IPS-15b (cell line): ENCODE measurements at regions not wholly inside any gene's neighbourhood (a gene's known extent, or its start where the extent isn't known, plus 50 kb on each side); places are given as distances from the start of the nearest gene placed in this dataset.
"Not testable (repeated sequence)": the region's sequence is repeated elsewhere in the genome, so short reads cannot be mapped to it uniquely, and the experiment has no call there.

Experiments
- H3K27me3 ChIP-seq: one replicate; pipeline ENCODE4 v1.6.1; 2013; ENCODE audit warnings: low read length; ENCODE audit not compliant: control insufficient read depth, insufficient read depth
- H3K36me3 ChIP-seq: one replicate; pipeline ENCODE4 v1.6.1; 2013; ENCODE audit warnings: low read length; ENCODE audit not compliant: control insufficient read depth, insufficient read depth
- H3K4me1 ChIP-seq: one replicate; pipeline ENCODE4 v1.6.1; 2013; ENCODE audit warnings: mild to moderate bottlenecking, low read length; ENCODE audit not compliant: control insufficient read depth, insufficient read depth
- H3K4me3 ChIP-seq: one replicate; pipeline ENCODE4 v1.5.1; 2013; ENCODE audit warnings: low read depth, low read length
- H3K9ac ChIP-seq: one replicate; pipeline ENCODE4 v1.6.1; 2013; ENCODE audit warnings: low read depth, mild to moderate bottlenecking, low read length
- H3K9me3 ChIP-seq: one replicate; pipeline ENCODE4 v1.6.1; 2013; ENCODE audit warnings: mild to moderate bottlenecking, low read length; ENCODE audit not compliant: control insufficient read depth, insufficient read depth

DNA sequence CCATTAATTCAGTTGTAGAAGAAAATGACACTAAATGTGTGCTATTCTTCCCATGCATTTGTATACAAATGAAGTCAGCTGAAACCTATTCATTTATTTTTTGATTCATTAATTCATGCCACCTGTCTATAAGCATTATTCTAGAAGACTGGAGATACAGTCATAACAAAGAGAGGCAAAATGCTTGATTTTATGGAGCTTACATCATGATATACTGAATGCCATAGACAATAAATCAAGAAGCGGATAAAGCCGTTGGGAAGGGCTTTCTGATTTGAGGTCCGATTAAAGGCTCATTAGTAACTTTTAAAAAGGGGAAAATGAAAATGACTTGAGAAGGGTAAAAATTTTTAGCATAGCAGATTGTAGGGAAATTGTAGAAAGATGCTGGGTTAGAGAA, 494.9 kb downstream of the RERGL start:
- Histone ChIP-seq H3K4me3 (no peak overlapping the region), H3K4me1 (no peaks in the 10 kb centered on the region), H3K9me3 (no peaks in the 10 kb centered on the region), H3K27me3 (no peaks in the 10 kb centered on the region), H3K9ac (no peak overlapping the region), H3K36me3 (no peaks in the 10 kb centered on the region)

DNA sequence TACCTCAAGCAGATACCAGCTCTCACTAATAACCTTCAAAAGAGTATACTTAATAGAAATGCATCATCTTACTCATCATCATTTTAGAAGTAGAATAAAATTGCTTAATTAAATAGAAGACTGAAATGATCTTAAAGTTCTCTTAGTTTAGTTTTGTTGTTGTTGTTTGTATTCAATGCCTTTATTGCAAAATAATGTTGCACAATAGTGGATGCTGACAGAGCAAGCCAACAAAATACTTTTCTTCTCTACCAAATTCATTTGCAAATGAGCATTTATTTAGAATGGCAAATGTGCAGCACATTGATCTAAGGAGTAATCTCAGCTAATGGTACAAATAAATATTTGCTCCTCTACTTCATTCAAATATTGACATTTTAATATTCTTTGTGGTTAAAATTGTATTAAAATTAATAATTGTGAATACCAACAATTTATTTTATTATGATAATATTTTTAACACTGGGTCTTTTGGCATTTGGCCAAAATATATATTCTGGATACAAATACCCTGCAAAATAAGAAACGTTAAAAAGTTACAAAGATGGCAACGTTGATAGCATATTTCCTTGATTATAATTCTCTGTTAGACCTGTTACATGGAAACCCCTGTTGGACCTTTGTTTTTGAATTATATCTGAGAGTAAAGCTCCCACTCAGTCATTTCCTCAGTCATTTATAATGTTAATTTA, 496.1 kb downstream of the RERGL start:
- H3K4me3 ChIP-seq = no peak overlapping the region
- H3K4me1 ChIP-seq = no peaks in the 10 kb centered on the region
- H3K27me3 ChIP-seq = no peaks in the 10 kb centered on the region
- H3K9me3 ChIP-seq = no peaks in the 10 kb centered on the region
- H3K36me3 ChIP-seq = no peaks in the 10 kb centered on the region
- no peak overlapping the region for H3K9ac ChIP-seq

DNA sequence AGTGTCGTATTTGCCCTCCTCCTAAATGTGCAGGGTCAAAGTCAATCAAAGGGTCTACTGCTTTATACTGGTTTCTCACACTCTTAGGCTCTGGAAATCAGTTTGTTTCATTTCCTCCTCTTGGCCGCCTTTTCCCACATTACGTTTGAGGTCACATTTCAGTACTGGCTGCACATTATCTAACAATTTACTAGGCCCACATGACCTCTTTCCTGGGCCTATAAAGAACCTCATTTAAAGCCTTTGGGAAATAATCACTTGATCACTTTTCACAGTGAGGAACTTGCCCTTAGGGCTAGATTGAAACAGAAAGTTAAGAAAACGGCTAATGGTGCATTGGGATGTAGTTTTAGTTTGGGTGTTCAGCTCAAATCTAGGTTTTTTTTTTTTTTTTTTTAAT, 497.5 kb downstream of the RERGL start:
- no peak overlapping the region for H3K9ac ChIP-seq
- H3K9me3 ChIP-seq = no peaks in the 10 kb centered on the region
- H3K4me3 ChIP-seq = no peak overlapping the region
- no peaks in the 10 kb centered on the region for H3K27me3 ChIP-seq
- no peaks in the 10 kb centered on the region for H3K36me3 ChIP-seq
- no peaks in the 10 kb centered on the region for H3K4me1 ChIP-seq

DNA sequence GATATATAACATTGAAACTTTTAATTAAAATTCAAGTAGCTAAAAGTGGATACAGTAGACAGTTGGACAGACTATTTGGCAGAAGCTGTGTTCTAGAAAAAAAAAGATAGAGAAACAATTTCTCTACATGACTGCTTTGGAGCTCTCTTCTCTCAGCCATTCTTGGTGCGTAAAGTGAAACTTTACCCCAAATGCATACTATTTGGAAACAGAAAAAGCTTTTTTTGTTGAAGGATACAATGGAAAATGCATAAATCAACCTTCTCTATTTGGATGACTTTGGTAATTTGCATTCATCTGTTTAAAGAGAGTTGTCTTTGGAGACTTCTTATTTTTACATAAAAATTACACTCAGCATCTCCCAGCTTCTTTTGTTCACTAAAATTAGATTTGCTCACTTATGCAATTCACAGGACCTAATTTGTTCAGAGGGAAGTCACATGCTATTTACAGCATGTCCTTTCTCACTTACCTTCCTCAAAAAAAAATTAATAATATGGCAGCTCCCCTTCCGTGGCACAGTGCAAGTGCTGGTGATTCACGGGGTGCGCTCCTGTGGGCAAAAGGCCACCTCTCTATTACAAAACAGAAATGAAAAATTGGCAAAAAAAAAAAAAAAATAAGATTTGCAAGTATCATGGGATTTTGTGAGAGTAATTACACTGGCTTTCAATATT, 498.9 kb downstream of the RERGL start:
- Histone ChIP-seq H3K9ac (no peak overlapping the region), H3K4me1 (no peaks in the 10 kb centered on the region), H3K9me3 (no peaks in the 10 kb centered on the region), H3K4me3 (no peak overlapping the region), H3K36me3 (no peaks in the 10 kb centered on the region), H3K27me3 (no peaks in the 10 kb centered on the region)

DNA sequence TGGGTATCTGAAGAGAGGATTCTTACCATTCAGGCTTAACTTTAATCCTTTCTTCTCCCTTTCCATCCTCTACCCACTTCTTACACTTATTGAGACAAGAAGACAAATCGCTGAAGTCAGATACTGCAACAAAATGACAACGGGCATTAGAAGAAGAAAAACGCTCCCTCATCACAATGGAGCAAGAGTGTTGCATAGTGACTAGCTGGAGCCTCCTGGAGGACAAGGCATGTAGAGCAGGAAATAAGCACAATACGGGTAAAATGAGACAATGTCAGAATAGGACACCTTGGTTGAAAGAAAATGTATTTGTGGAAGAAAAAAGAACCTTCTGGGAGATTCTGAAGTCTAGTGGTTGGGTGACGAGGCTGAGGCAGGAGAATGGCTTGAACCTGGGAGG, 501.0 kb downstream of the RERGL start:
- H3K4me3 ChIP-seq = no peak overlapping the region
- no peaks in the 10 kb centered on the region for H3K4me1 ChIP-seq
- H3K9me3 ChIP-seq = no peaks in the 10 kb centered on the region
- no peaks in the 10 kb centered on the region for H3K36me3 ChIP-seq
- no peaks in the 10 kb centered on the region for H3K27me3 ChIP-seq
- no peak overlapping the region for H3K9ac ChIP-seq

DNA sequence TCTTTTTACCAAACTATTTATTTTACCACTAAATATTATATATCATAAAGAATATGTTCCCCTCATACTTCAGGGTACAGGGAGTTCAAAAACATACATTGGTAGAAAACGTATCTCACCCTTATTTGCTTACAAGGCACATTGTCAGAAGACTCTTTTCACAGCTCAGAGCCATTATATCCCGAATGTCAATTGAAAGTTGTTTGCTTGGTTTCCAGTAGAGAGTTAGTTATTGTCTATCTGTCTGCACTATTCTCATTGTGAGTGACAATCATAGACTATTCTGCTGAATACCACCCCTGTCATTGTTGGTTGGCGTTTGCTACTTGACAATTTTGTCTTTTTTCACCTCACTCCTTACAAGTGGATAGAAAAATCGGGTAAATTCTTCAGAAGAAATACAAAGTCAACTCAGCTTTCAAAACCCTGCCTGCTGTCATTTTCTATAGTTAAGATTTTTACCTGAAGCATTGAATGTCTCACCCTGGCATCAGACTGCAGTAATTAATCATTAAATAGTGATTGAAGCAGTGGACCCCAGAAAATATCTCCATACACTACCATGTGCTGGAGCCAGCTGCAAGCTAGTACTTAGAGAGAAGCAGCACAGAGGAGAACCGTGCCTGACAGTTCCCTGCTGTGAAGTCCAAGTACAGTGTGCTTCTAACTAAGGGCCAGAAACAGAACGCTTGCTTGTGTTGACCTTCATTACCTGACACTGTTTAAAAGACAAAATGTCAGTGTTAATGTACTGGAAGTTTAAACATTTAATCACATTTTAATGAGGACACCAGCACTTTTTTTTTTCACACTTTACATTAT, 510.6 kb downstream of the RERGL start:
- Histone ChIP-seq H3K9me3 (no peaks in the 10 kb centered on the region), H3K36me3 (no peaks in the 10 kb centered on the region), H3K9ac (no peak overlapping the region), H3K27me3 (no peaks in the 10 kb centered on the region), H3K4me3 (no peak overlapping the region), H3K4me1 (peaks cover 2% of the 10 kb centered on the region)

DNA sequence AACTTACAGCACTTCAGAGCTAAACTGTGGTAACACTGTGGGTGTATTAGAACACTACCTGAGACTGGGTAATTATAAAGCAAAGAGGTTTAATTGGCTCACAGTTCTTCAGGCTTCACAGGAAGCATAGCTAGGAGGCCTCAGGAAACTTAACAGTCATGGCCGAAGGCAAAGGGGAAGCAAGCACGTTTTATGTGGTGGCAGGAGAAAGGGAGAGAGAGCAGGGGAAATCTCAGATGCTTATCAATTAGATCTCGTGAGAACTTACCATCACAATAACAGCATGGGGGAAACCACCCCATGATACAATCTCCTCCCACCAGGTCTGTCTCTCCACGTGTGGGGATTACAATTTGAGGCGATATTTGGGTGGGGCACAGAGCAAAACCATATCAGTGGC, 512.6 kb downstream of the RERGL start:
- no peak overlapping the region for H3K9ac ChIP-seq
- H3K27me3 ChIP-seq = no peaks in the 10 kb centered on the region
- H3K9me3 ChIP-seq = no peaks in the 10 kb centered on the region
- H3K4me1 ChIP-seq = peaks cover 2% of the 10 kb centered on the region
- no peak overlapping the region for H3K4me3 ChIP-seq
- H3K36me3 ChIP-seq = no peaks in the 10 kb centered on the region

DNA sequence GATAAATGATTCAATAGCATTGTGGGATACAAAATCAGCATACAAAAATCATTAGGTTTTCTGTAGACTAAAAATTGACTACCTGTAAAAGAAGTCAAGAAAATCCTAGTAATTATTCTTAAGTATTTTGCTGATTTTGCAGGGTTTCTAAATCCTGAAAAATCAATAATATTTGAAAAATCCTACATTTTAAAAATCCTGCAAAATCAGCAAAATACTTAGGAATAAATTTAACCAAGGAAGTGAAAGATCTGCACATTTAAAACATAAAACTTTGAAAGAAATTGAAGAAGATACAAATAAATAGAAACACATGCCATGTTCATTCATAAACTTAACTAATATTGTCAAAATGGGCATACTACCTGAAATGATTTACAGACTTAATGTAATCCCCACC, 517.7 kb downstream of the RERGL start:
- Histone ChIP-seq H3K27me3 (no peaks in the 10 kb centered on the region), H3K4me1 (no peaks in the 10 kb centered on the region), H3K9me3 (no peaks in the 10 kb centered on the region), H3K36me3 (no peaks in the 10 kb centered on the region), H3K9ac (no peak overlapping the region), H3K4me3 (no peak overlapping the region)

DNA sequence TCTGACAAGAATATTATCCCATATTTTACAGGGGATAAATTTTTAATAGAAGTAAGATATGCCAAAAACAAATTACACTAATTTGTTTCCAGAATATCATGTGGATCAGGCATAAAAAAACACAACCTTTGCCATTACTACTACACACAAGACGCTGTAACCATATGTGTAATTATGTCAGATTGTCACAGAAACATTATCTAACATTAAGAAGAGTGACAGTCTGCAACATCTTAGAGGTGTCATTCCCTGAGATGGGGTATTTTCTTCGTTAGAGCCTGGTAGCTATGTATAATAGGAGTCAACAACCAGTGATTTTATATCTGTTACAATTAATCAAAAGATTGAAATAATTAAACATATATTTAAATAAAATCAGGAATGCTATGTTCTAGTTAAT, 518.9 kb downstream of the RERGL start:
- Histone ChIP-seq H3K9me3 (no peaks in the 10 kb centered on the region), H3K36me3 (no peaks in the 10 kb centered on the region), H3K27me3 (no peaks in the 10 kb centered on the region)

DNA sequence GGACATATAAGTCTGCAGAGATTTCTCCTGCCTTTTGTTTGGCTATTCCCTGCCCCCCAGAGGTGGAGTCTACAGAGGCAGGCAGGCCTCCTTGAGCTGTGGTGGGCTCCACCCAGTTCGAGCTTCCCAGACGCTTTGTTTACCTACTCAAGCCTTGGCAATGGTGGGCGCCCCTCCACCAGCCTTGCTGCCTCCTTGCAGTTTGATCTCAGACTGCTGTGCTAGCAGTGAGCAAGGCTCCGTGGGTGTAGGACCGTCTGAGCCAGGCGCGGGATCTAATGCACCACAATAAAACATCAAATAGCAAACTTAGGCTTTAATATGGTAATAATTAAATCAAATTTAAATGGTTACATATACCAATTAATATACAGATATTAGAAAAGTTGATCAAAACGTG, 525.4 kb downstream of the RERGL start:
- not testable (repeated sequence) for H3K4me1 ChIP-seq, H3K4me3 ChIP-seq, H3K27me3 ChIP-seq, H3K36me3 ChIP-seq, H3K9me3 ChIP-seq, H3K9ac ChIP-seq

More for the DNA sequence above, 518.9 kb downstream of the RERGL start:
- Histone ChIP-seq H3K9ac (no peak overlapping the region), H3K4me3 (no peak overlapping the region), H3K4me1 (no peaks in the 10 kb centered on the region)

DNA sequence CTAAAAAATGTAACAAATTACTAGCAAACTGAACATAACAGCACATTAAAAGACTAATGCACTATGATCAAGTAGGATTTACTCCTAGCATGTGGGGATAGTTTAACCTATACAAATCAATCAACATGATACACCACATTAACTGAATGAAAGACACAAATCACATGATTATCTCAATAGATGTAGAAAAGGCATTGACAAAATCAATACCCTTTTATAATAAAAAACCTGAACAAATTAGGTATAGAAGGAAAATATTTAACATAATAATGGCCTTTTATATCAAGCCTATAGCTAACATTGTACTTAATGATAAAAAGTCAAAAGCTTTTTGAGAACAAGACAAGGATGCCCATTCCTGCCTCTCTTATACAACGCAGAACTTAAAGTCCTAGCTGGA, 540.0 kb downstream of the RERGL start:
- Histone ChIP-seq H3K9ac (no peak overlapping the region), H3K4me1 (no peaks in the 10 kb centered on the region), H3K36me3 (no peaks in the 10 kb centered on the region), H3K9me3 (no peaks in the 10 kb centered on the region), H3K27me3 (no peaks in the 10 kb centered on the region), H3K4me3 (no peak overlapping the region)

DNA sequence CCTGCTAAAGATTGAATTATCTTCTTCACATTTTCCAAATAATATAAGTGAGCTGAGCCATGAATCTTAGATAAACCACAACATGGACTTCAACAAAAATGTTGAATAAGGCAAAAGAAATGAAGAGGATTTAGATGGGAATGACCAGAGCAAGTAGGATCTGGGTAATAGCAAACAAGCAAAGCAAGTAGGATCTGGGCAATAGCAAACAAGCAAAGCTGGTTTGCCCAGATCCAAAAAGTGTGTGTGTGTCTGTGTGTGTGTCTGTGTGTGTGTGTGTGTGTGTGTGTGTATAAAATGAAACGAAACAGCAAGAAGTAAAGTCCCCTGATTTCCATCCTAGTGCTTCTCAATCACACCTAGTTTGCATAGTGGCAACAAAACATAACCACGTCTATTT, 549.1 kb downstream of the RERGL start:
- no peaks in the 10 kb centered on the region for H3K4me1 ChIP-seq
- no peak overlapping the region for H3K4me3 ChIP-seq
- H3K36me3 ChIP-seq = no peaks in the 10 kb centered on the region
- H3K9me3 ChIP-seq = no peaks in the 10 kb centered on the region
- H3K9ac ChIP-seq = no peak overlapping the region
- H3K27me3 ChIP-seq = no peaks in the 10 kb centered on the region
